GM12892 (cell line): ENCODE measurements at regions not wholly inside any gene's neighbourhood (a gene's known extent, or its start where the extent isn't known, plus 50 kb on each side); places are given as distances from the start of the nearest gene placed in this dataset.
A peak's percentile ranks its signal among the peaks of the same experiment; 100 is the strongest.

Source experiments
- DNase-seq: peaks from one replicate; pipeline ENCODE4 v3.0.0; 2011; ENCODE audit not compliant: insufficient read length
- FAIRE-seq: peaks from 2 replicates; lab custom pipeline; 2011; peaks lifted over from hg19 to GRCh38; lab: Jason Lieb, UNC
- POLR2A ChIP-seq: IDR thresholded peaks from 2 replicates; pipeline ENCODE4 v1.6.1; 2011; ENCODE audit warnings: low read depth, low read length, control low read depth
- POLR2AphosphoS5 ChIP-seq: IDR thresholded peaks from 2 replicates; pipeline ENCODE4 v1.6.1; 2011; ENCODE audit warnings: low read depth, low read length, control low read depth
- TAF1 ChIP-seq: IDR thresholded peaks from 2 replicates; pipeline ENCODE4 v1.6.1; 2011; ENCODE audit warnings: low read depth, mild to moderate bottlenecking, control low read depth, low read length, borderline replicate concordance

GRCh38 chr17:83174362-83175118 is 95.1 kb downstream of the METRNL start:
- DNase-seq (peak; percentile 63), FAIRE-seq (peak; percentile 50)
- TF ChIP-seq TAF1 (no peak), POLR2AphosphoS5 (no peak), POLR2A (no peak)

- DNase-seq, result no peak
- no peak for TF ChIP-seq POLR2AphosphoS5
- no peak for TF ChIP-seq TAF1
- TF ChIP-seq POLR2A, result no peak
- FAIRE-seq, result peak; percentile 78
Measured at GRCh38 chr17:83175119-83175821, 95.9 kb downstream of the METRNL start.

GRCh38 chr17:83175822-83176622 is 96.6 kb downstream of the METRNL start:
- FAIRE-seq (no peak), DNase-seq (no peak)
- TF ChIP-seq TAF1 (no peak), POLR2A (no peak), POLR2AphosphoS5 (no peak)

- FAIRE-seq (no peak), DNase-seq (no peak)
- TF ChIP-seq POLR2A, result no peak
- TF ChIP-seq POLR2AphosphoS5, result no peak
- TF ChIP-seq TAF1, result no peak
Measured at GRCh38 chr17:83176623-83177583, 97.5 kb downstream of the METRNL start.

GRCh38 chr17:83177611-83178532 is 98.5 kb downstream of the METRNL start:
- TF ChIP-seq POLR2A (no peak), TAF1 (no peak), POLR2AphosphoS5 (no peak)
- DNase-seq (no peak), FAIRE-seq (no peak)

- no peak for TF ChIP-seq TAF1
- no peak for FAIRE-seq
- DNase-seq, result no peak
Measured at GRCh38 chr17:83178533-83179304, 99.3 kb downstream of the METRNL start.

GRCh38 chr17:83179374-83179773 is 100.0 kb downstream of the METRNL start:
- FAIRE-seq (no peak), DNase-seq (no peak)
- TF ChIP-seq POLR2AphosphoS5, result no peak
- TF ChIP-seq POLR2A, result no peak
- no peak for TF ChIP-seq TAF1

GRCh38 chr17:83179811-83180210 is 100.4 kb downstream of the METRNL start:
- no peak for TF ChIP-seq POLR2AphosphoS5
- no peak for TF ChIP-seq TAF1
- TF ChIP-seq POLR2A, result no peak
- DNase-seq, result no peak
- no peak for FAIRE-seq

GRCh38 chr17:83180264-83180995 is 101.0 kb downstream of the METRNL start:
- FAIRE-seq (no peak), DNase-seq (no peak)
- TF ChIP-seq POLR2AphosphoS5, result no peak
